Erythroblast (primary cell): ENCODE measurements at regions not wholly inside any gene's neighbourhood (a gene's known extent, or its start where the extent isn't known, plus 50 kb on each side); places are given as distances from the start of the nearest gene placed in this dataset.

Experiments
- GATA1 ChIP-seq: IDR thresholded peaks from 2 replicates; pipeline ENCODE4 v1.6.1; 2011; ENCODE audit warnings: low read depth, mild to moderate bottlenecking, control low read depth, low read length, moderate library complexity
- POLR2A ChIP-seq: IDR thresholded peaks from 2 replicates; pipeline ENCODE4 v1.6.1; 2011; ENCODE audit warnings: mild to moderate bottlenecking, low read length

DNA sequence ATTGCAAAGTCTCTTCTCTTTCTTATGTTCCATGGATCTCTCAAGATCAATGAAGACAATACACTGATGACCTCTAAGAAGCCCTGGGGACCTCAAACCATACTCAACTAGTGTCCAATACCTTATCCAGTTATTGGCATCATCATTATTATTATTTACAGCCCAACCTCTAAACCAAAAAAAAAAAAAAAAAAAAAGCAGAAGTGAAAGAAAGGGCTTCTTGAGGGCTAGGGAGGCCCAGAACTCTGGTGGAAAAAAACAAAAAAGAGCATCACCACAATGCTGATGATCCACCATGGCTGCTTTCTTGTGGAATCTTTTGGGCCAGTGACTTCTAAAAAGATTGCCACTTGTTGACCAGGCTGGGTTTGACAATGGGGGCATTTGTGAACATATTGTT lies 324.9 kb downstream of the LPIN1 start:
- TF ChIP-seq POLR2A, result no peak
- TF ChIP-seq GATA1, result no peak
